HCT116 (cell line): ENCODE measurements at regions not wholly inside any gene's neighbourhood (a gene's known extent, or its start where the extent isn't known, plus 50 kb on each side); places are given as distances from the start of the nearest gene placed in this dataset.

Source experiments
- ATAC-seq: fragments of 200-7000 bp; cut with Tn5 transposase; 2 replicates; pipeline ENCODE4 v1.9.1; 2020; ENCODE audit warnings: mild to moderate bottlenecking, moderate library complexity
- BruUV-seq: library from RNA; stranded (reverse); fragments of 400-500 nt; replicated peaks from 2 replicates; lab custom pipeline; 2021; lab: Mats Ljungman, UMichigan
- CTCF ChIA-PET: fragments of 300-600 bp; sonication (Branson Sonifier 250); formaldehyde crosslinking; loops from one replicate; lab custom pipeline; 2021; ENCODE audit warnings: antibody characterized with exemption; lab: Charles Lee
- POLR2A ChIA-PET: fragments of 300-600, 350-600 bp; sonication (Branson Sonifier 250); formaldehyde crosslinking; loops from one replicate; lab custom pipeline; 2021; ENCODE audit warnings: antibody characterized with exemption; lab: Charles Lee
- RAD21 ChIA-PET, 2 experiments: fragments of 300-600 bp; sonication (Branson Sonifier 250); formaldehyde crosslinking; loops; one replicate each; lab custom pipeline; 2023; ENCODE audit warnings: low total read pairs in 2 of 2; ENCODE audit not compliant: uncharacterized antibody in 2 of 2, unreplicated experiment in 2 of 2, low non-redundant PET in 1 of 2; lab: Charles Lee
- DNase-seq: peaks from one replicate; pipeline ENCODE4 v3.0.0-alpha.2; 2010; ENCODE audit warnings: low read depth, low spot score
- H2AFZ ChIP-seq: fragments of 200-600 bp; shearing (Covaris generic), sonication (generic); 2 replicates; pipeline ENCODE4 v1.6.1; 2017; ENCODE audit warnings: low read depth, mixed run types, mixed read lengths, antibody characterized with exemption, low read length; ENCODE audit not compliant: poor library complexity, severe bottlenecking
- H3K27ac ChIP-seq: 2 replicates; pipeline ENCODE4 v1.5.1; 2012; ENCODE audit warnings: low read depth, low read length
- H3K27me3 ChIP-seq: fragments of 200-600 bp; sonication (generic); 2 replicates; pipeline ENCODE4 v1.6.1; 2016; ENCODE audit warnings: mixed run types, low read length, mixed read lengths; ENCODE audit not compliant: insufficient read depth
- H3K36me3 ChIP-seq, 2 experiments: fragments of 200-500 bp in 1 of 2; fragments of 200-600 bp in 1 of 2; sonication (Bioruptor generic) in 1 of 2; sonication (generic) in 1 of 2; 2 replicates each; pipeline versions ENCODE4 v1.5.1 to v1.6.1; 2014 to 2016; ENCODE audit warnings: low read length in 2 of 2, inconsistent platforms in 1 of 2, mixed read lengths in 1 of 2, mixed run types in 1 of 2; ENCODE audit not compliant: insufficient read depth in 2 of 2, control insufficient read depth in 1 of 2
- H3K4me1 ChIP-seq, 2 experiments: fragments of 200-600 bp in 1 of 2; sonication (generic) in 1 of 2; 2 replicates each; pipeline versions ENCODE4 v1.5.1 to v1.6.1; 2012 to 2017; ENCODE audit warnings: low read length in 2 of 2, inconsistent platforms in 1 of 2, mild to moderate bottlenecking in 1 of 2, mixed read lengths in 1 of 2, mixed run types in 1 of 2, moderate library complexity in 1 of 2; ENCODE audit not compliant: insufficient read depth in 2 of 2, control insufficient read depth in 1 of 2
- H3K4me2 ChIP-seq: fragments of 200-600 bp; sonication (generic); 2 replicates; pipeline ENCODE4 v1.6.1; 2017; ENCODE audit warnings: mixed run types, low read length, mixed read lengths
- H3K4me3 ChIP-seq, 2 experiments: fragments of 200-600 bp in 1 of 2; sonication (generic) in 1 of 2; replicated peaks in 1 of 2; 2 replicates each; pipeline ENCODE4 v1.5.1; 2011 to 2016; ENCODE audit warnings: low read length in 2 of 2, control low read depth in 1 of 2, low read depth in 1 of 2, mild to moderate bottlenecking in 1 of 2, mixed read lengths in 1 of 2, mixed run types in 1 of 2
- H3K79me2 ChIP-seq: fragments of 200-600 bp; sonication (generic); 2 replicates; pipeline ENCODE4 v1.6.1; 2017; ENCODE audit warnings: mild to moderate bottlenecking, mixed run types, low read length, moderate library complexity, mixed read lengths; ENCODE audit not compliant: insufficient read depth
- H3K9ac ChIP-seq: fragments of 200-600 bp; sonication (generic); 2 replicates; pipeline ENCODE4 v1.6.1; 2016; ENCODE audit warnings: low read length, mixed read lengths
- H3K9me2 ChIP-seq: fragments of 200-600 bp; sonication (generic), shearing (Covaris generic); 2 replicates; pipeline ENCODE4 v1.6.1; 2017; ENCODE audit warnings: mixed run types, mild to moderate bottlenecking, moderate library complexity; ENCODE audit not compliant: insufficient read depth
- H3K9me3 ChIP-seq, 2 experiments: fragments of 200-500 bp in 1 of 2; fragments of 200-600 bp in 1 of 2; sonication (Bioruptor generic) in 1 of 2; sonication (generic) in 1 of 2; 2 replicates each; pipeline ENCODE4 v1.6.1; 2014 to 2017; ENCODE audit warnings: low read length in 2 of 2, mixed read lengths in 2 of 2, inconsistent platforms in 1 of 2, low read depth in 1 of 2, mild to moderate bottlenecking in 1 of 2, mixed run types in 1 of 2, moderate library complexity in 1 of 2; ENCODE audit not compliant: control insufficient read depth in 1 of 2, insufficient read depth in 1 of 2
- H4K20me1 ChIP-seq: fragments of 200-600 bp; sonication (generic), shearing (Covaris generic); 2 replicates; pipeline ENCODE4 v1.6.1; 2017; ENCODE audit warnings: mixed run types, mild to moderate bottlenecking, moderate library complexity; ENCODE audit not compliant: insufficient read depth
- CEBPB ChIP-seq: IDR thresholded peaks from 2 replicates; pipeline ENCODE4 v1.6.1; 2012; ENCODE audit warnings: low read depth
- EZH2phosphoT487 ChIP-seq: fragments of 200-600 bp; IDR thresholded peaks from 2 replicates; pipeline ENCODE4 v1.6.1; 2018; ENCODE audit warnings: antibody characterized with exemption, borderline replicate concordance
- POLR2A ChIP-seq: IDR thresholded peaks from 2 replicates; pipeline ENCODE4 v1.7.0; 2011; ENCODE audit warnings: borderline replicate concordance; ENCODE audit not compliant: insufficient read depth, insufficient read length; ENCODE audit errors: extremely low read depth
- SIN3A ChIP-seq: IDR thresholded peaks from 2 replicates; pipeline ENCODE4 v1.6.1; 2012; ENCODE audit warnings: low read depth
- YY1 ChIP-seq: IDR thresholded peaks from 2 replicates; pipeline ENCODE4 v1.6.1; 2011; ENCODE audit warnings: low read length, low read depth, moderate library complexity, mild to moderate bottlenecking; ENCODE audit not compliant: insufficient replicate concordance; ENCODE audit errors: extremely low read depth
- ZFX ChIP-seq: fragments of 450-650 bp; IDR thresholded peaks from 2 replicates; pipeline ENCODE4 v1.6.1; 2017
- intact Hi-C: fragments of 100-400 bp; cut with micrococcal nuclease; formaldehyde crosslinking; loops from 2 replicates; pipeline ENCODE4 v1.10.0; 2022

GRCh38 chr7:109834851-109835250 is 1256.1 kb upstream of the LRRN3 start:
- Histone ChIP-seq H3K4me1 (no peaks in the 10 kb centered on the region), H3K27ac (no peak overlapping the region), H3K27me3 (no peaks in the 10 kb centered on the region), H3K4me2 (no peak overlapping the region), H3K36me3 (no peaks in the 10 kb centered on the region), H3K9ac (no peak overlapping the region), H4K20me1 (no peaks in the 10 kb centered on the region), H3K9me2 (peaks cover 2% of the 10 kb centered on the region; the same call in 1 of the 2 replicates), H3K79me2 (no peaks in the 10 kb centered on the region), H2AFZ (no peak overlapping the region), H3K9me3 (no peaks in the 10 kb centered on the region), H3K4me3 (no peak overlapping the region)
- intact Hi-C loops, result no loop called here
- POLR2A ChIA-PET, result no interaction called here
- RAD21 ChIA-PET, result no interaction called here
- DNase-seq (no peak), ATAC-seq (no peak)
- CTCF ChIA-PET, result no interaction called here
- TF ChIP-seq EZH2phosphoT487, result no peak
- no peak for TF ChIP-seq POLR2A
- BruUV-seq, result no TSS peak

DNA sequence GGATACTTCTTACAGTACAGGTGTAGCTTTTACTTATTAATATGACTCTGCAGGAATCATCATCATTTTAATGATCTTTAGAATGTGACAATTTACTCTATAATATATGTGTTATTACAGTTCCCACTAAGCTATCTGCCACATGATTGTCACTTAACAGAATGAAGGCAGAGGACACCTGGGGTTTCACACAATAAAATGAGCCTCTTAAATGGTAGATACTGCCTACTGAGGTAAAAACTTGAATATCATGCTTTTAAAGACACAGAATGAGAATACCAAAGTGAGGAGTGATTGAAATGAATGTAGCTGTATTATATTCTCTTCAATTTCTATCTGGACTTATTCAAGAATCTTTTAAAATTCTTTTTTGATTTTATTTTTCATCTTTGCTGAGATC is 1255.3 kb upstream of the LRRN3 start:
- H3K9ac ChIP-seq, result no peak overlapping the region
- 0 out of 2 replicates have a peak, but pooled peaks cover 2% of the 10 kb centered on the region for H3K9me2 ChIP-seq
- H3K4me2 ChIP-seq, result no peak overlapping the region
- H3K79me2 ChIP-seq, result no peaks in the 10 kb centered on the region
- no peak for DNase-seq
- no peak for ATAC-seq
- BruUV-seq, result no TSS peak
- H3K4me3 ChIP-seq, result no peak overlapping the region
- ChIA-PET CTCF (no interaction called here), POLR2A (no interaction called here), RAD21 (no interaction called here)
- no peak overlapping the region for H3K27ac ChIP-seq
- intact Hi-C loops, result no loop called here
- no peaks in the 10 kb centered on the region for H3K9me3 ChIP-seq
- no peaks in the 10 kb centered on the region for H4K20me1 ChIP-seq
- no peaks in the 10 kb centered on the region for H3K36me3 ChIP-seq
- no peaks in the 10 kb centered on the region for H3K4me1 ChIP-seq
- no peak overlapping the region for H2AFZ ChIP-seq
- no peaks in the 10 kb centered on the region for H3K27me3 ChIP-seq
- TF ChIP-seq POLR2A (no peak), CEBPB (no peak), SIN3A (no peak), YY1 (no peak), ZFX (no peak)
